ENCODE measurements at regions not wholly inside any gene's neighbourhood (a gene's known extent, or its start where the extent isn't known, plus 50 kb on each side); places are given as distances from the start of the nearest gene placed in this dataset.

GRCh38 chr2:156687715-156688114 is 251.5 kb downstream of the GPD2 start:
- CTCF ChIA-PET = no interaction called here
- Histone ChIP-seq H3K4me1 (ENCODE audit: control insufficient read depth in 2 of 2, insufficient read depth in 2 of 2, low read length in 2 of 2) (no peaks in the 10 kb centered on the region), H3K9me3 (ENCODE audit: control extremely low read depth in 1 of 3, control insufficient read depth in 2 of 3, insufficient read depth in 1 of 3, low read length in 2 of 3) (peaks cover 0 to 4% (median 0%) of the 10 kb centered on the region in 3 donors), H3K27ac (ENCODE audit: low read length in 2 of 2) (no peak overlapping the region), H3K4me3 (ENCODE audit: control extremely low read depth in 1 of 5, extremely low read depth in 1 of 5, insufficient read depth in 1 of 5, low read depth in 2 of 5, low read length in 4 of 5) (no peak overlapping the region), H3K4me2 (replicated peaks; ENCODE audit: low read depth, low read length, poor library complexity, severe bottlenecking) (no peak overlapping the region), H3K36me3 (replicated peaks in 1 of 2; ENCODE audit: control extremely low read depth in 1 of 2, control insufficient read depth in 1 of 2, extremely low read depth in 1 of 2, insufficient read depth in 2 of 2, low read length in 1 of 2) (no peaks in the 10 kb centered on the region), H3K79me2 (ENCODE audit: control insufficient read depth, insufficient read depth, low read length) (no peaks in the 10 kb centered on the region), H2AFZ (ENCODE audit: insufficient read depth, low read depth, low read length, poor library complexity, severe bottlenecking) (no peak overlapping the region), H4K20me1 (ENCODE audit: control insufficient read depth, insufficient read depth, low read length, poor library complexity, severe bottlenecking) (no peaks in the 10 kb centered on the region), H3K27me3 (replicated peaks in 1 of 4; ENCODE audit: control extremely low read depth in 1 of 4, control insufficient read depth in 3 of 4, insufficient read depth in 4 of 4, low read length in 3 of 4) (no peaks in the 10 kb centered on the region), H3K9ac (ENCODE audit: low read length) (no peak overlapping the region)
- TF ChIP-seq EZH2 (IDR thresholded peaks at IDR 0.05; ENCODE audit: borderline replicate concordance, insufficient read depth, low read depth, low read length, poor library complexity, severe bottlenecking) = no peak
- TF ChIP-seq CTCF (IDR thresholded peaks at IDR 0.05) = no peak
- Mint-ChIP-seq H3K27me3 (peaks cover 4% of the 10 kb centered on the region), H3K9me3 (ENCODE audit: insufficient read depth) (peaks cover 4% of the 10 kb centered on the region), H3K4me3 (no peak overlapping the region), H3K27ac (no peak overlapping the region), H3K4me1 (no peaks in the 10 kb centered on the region)
- no peak for ATAC-seq (ENCODE audit: low read depth)
- intact Hi-C loops (cut with micrococcal nuclease) = no loop called here
- WGBS (ENCODE audit: insufficient coverage) = 100% methylated on average over 1 of the region's 1 CpG
- POLR2A ChIA-PET = no interaction called here
- no peak for DNase-seq

GRCh38 chr2:156689939-156690338 is 253.8 kb downstream of the GPD2 start:
- Histone ChIP-seq H3K27ac (ENCODE audit: low read length in 2 of 2) (no peak overlapping the region), H3K27me3 (replicated peaks in 1 of 4; ENCODE audit: control extremely low read depth in 1 of 4, control insufficient read depth in 3 of 4, insufficient read depth in 4 of 4, low read length in 3 of 4) (no peaks in the 10 kb centered on the region), H2AFZ (ENCODE audit: insufficient read depth, low read depth, low read length, poor library complexity, severe bottlenecking) (no peak overlapping the region), H3K4me2 (replicated peaks; ENCODE audit: low read depth, low read length, poor library complexity, severe bottlenecking) (no peak overlapping the region), H3K4me1 (ENCODE audit: control insufficient read depth in 2 of 2, insufficient read depth in 2 of 2, low read length in 2 of 2) (no peaks in the 10 kb centered on the region), H3K9me3 (ENCODE audit: control extremely low read depth in 1 of 3, control insufficient read depth in 2 of 3, insufficient read depth in 1 of 3, low read length in 2 of 3) (peaks cover 0 to 4% (median 0%) of the 10 kb centered on the region in 3 donors), H3K4me3 (ENCODE audit: control extremely low read depth in 1 of 5, extremely low read depth in 1 of 5, insufficient read depth in 1 of 5, low read depth in 2 of 5, low read length in 4 of 5) (no peak overlapping the region), H3K79me2 (ENCODE audit: control insufficient read depth, insufficient read depth, low read length) (no peaks in the 10 kb centered on the region), H4K20me1 (ENCODE audit: control insufficient read depth, insufficient read depth, low read length, poor library complexity, severe bottlenecking) (no peaks in the 10 kb centered on the region), H3K36me3 (replicated peaks in 1 of 2; ENCODE audit: control extremely low read depth in 1 of 2, control insufficient read depth in 1 of 2, extremely low read depth in 1 of 2, insufficient read depth in 2 of 2, low read length in 1 of 2) (no peaks in the 10 kb centered on the region), H3K9ac (ENCODE audit: low read length) (no peak overlapping the region)
- 57% methylated on average over 1 of the region's 1 CpG for WGBS (ENCODE audit: insufficient coverage)
- no peak for TF ChIP-seq CTCF (IDR thresholded peaks at IDR 0.05)
- TF ChIP-seq EZH2 (IDR thresholded peaks at IDR 0.05; ENCODE audit: borderline replicate concordance, insufficient read depth, low read depth, low read length, poor library complexity, severe bottlenecking) = no peak
- H3K27ac Mint-ChIP-seq = no peak overlapping the region
- CTCF ChIA-PET = interaction anchor here (0.7 to 1.2 kb wide), 2 partner anchors 50 to 838 kb away, joined by 3 read pairs; no protein-coding TSS in a partner anchor
- H3K4me1 Mint-ChIP-seq = no peaks in the 10 kb centered on the region
- no peak for DNase-seq
- peaks cover 4% of the 10 kb centered on the region for H3K9me3 Mint-ChIP-seq (ENCODE audit: insufficient read depth)
- POLR2A ChIA-PET = no interaction called here
- no peak for ATAC-seq (ENCODE audit: low read depth)
- H3K27me3 Mint-ChIP-seq = peaks cover 4% of the 10 kb centered on the region
- intact Hi-C loops (cut with micrococcal nuclease) = no loop called here
- H3K4me3 Mint-ChIP-seq = no peak overlapping the region

Measured in B cell (primary cell).